Peyer's patch (tissue), 4 donors: ENCODE measurements at regions not wholly inside any gene's neighbourhood (a gene's known extent, or its start where the extent isn't known, plus 50 kb on each side); places are given as distances from the start of the nearest gene placed in this dataset.

Experiments used
- POLR2A ChIP-seq, 2 donors: fragments of 450-650 bp; IDR thresholded peaks; one replicate each; pipeline ENCODE4 v1.5.1; 2017; ENCODE audit warnings: antibody characterized with exemption in 2 of 2, mild to moderate bottlenecking in 2 of 2, moderate library complexity in 2 of 2
- TF ChIP-seq, protein P1 (sequence below), 6 experiments: fragments of 450-650 bp in 4 of 6; fragments of 200-600 bp in 2 of 6; sonication (generic) in 1 of 6; IDR thresholded peaks; one replicate each; pipeline ENCODE4 v1.5.1; 2017 to 2019; ENCODE audit warnings: antibody characterized with exemption in 6 of 6, mild to moderate bottlenecking in 3 of 6, moderate library complexity in 1 of 6

DNA sequence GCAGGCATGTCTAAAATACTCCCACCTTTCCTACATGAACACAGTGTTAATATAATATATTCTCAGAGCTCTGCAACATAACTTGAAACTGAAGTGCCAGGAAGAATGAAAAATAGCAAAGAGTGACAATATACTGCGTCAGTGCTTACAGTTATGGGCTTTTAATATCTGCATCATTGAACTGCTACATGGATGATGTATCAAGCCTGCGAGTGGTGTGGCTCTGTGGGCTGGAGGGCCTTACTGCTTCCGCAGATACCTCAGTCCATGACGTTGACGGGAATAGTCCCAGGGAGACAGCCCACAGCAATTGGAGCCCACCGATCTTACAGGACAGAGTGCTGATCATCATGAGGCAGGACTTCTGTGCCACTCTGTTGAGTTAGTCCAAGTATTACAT lies 727.0 kb downstream of the NR2F2 start:
- TF ChIP-seq, protein P1, sequence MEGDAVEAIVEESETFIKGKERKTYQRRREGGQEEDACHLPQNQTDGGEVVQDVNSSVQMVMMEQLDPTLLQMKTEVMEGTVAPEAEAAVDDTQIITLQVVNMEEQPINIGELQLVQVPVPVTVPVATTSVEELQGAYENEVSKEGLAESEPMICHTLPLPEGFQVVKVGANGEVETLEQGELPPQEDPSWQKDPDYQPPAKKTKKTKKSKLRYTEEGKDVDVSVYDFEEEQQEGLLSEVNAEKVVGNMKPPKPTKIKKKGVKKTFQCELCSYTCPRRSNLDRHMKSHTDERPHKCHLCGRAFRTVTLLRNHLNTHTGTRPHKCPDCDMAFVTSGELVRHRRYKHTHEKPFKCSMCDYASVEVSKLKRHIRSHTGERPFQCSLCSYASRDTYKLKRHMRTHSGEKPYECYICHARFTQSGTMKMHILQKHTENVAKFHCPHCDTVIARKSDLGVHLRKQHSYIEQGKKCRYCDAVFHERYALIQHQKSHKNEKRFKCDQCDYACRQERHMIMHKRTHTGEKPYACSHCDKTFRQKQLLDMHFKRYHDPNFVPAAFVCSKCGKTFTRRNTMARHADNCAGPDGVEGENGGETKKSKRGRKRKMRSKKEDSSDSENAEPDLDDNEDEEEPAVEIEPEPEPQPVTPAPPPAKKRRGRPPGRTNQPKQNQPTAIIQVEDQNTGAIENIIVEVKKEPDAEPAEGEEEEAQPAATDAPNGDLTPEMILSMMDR (IDR thresholded peaks at IDR 0.05): no peak
- no peak for TF ChIP-seq POLR2A (IDR thresholded peaks at IDR 0.05)
